HG03045 (cell line): ENCODE measurements at regions not wholly inside any gene's neighbourhood (a gene's known extent, or its start where the extent isn't known, plus 50 kb on each side); places are given as distances from the start of the nearest gene placed in this dataset.

Experiments
- ATAC-seq: cut with Tn5 transposase; IDR thresholded peaks from one replicate; pipeline ENCODE4 v1.9.1; 2021; ENCODE audit warnings: mild to moderate bottlenecking, moderate library complexity; ENCODE audit not compliant: unreplicated experiment

DNA sequence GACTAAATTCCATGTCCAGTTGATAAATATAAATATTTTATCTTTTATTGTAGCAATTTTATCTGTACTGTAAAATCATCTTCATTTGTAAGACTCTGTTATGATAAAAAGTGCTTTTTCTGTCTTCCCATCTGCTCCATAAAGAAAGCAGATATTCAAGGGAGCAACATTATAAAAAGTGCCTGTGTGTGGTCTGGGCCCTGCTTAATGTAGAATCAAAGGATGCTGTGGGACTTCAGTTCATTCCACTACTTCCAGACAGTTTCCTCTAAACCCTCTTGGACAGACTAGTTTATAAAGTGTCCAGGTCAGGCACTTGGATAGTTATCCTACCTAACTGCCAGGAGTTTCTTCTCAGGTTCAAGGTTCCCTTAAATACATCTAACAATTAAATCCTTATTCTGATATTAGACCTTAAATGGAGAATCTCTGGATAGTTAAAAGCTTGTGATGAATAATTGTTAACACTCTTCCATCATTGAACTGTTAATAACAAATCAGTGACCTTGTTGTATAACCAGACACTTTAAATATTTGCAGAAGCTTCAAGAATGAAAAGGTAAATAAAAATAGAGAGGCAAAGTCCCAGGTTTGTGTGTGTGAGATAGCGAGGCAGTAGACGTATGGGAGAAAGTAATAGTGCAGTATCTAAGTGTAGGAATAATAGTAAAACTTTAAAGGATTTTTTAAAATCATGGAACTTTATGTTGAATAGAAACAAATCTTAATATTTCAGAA lies 237.5 kb upstream of the CTSO start:
- no peak for ATAC-seq

GRCh38 chr4:156190615-156191014 lies 236.9 kb upstream of the CTSO start:
- ATAC-seq: no peak

GRCh38 chr4:156188596-156188995 lies 234.9 kb upstream of the CTSO start:
- ATAC-seq: no peak

DNA sequence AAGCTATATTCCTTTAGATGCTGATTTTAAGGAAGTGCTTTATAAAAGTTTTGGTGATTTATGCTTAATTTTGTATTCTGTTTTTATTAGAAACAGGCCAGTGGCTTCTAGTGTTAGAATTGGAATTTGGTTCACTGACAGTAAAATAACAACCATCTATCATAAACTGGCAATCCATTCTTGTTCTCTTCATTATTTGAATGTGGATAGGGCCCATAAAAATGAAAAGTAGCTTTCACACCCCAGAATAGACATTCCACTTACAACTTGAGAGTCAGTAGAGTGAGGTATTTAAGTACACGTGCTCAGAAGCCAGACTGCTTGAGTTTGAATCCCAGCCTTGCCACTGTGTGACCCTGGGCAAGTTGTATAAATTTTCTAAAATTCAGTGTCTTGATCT lies 232.4 kb upstream of the CTSO start:
- no peak for ATAC-seq

GRCh38 chr4:156185514-156186055 lies 231.9 kb upstream of the CTSO start:
- no peak for ATAC-seq

DNA sequence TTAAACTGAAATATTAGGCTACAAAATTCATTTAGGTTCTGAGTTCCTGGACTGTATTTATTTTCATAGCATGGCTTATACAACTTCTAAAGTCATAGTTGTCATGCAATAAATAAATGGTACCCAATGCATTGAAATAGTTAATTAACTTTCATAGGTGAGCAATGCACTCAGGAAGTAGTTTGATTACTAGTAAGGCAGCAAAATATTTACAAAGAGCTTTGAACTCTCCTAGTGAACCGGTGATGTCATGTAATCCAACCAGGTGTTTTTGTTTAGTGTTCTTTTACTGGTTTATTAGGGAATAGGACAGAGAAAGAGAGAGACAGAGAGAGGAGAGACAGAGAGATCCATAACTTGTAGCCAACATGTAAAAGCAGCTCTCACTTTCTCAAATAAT lies 228.6 kb upstream of the CTSO start:
- no peak for ATAC-seq

GRCh38 chr4:156177941-156178340 lies 224.3 kb upstream of the CTSO start:
- no peak for ATAC-seq

DNA sequence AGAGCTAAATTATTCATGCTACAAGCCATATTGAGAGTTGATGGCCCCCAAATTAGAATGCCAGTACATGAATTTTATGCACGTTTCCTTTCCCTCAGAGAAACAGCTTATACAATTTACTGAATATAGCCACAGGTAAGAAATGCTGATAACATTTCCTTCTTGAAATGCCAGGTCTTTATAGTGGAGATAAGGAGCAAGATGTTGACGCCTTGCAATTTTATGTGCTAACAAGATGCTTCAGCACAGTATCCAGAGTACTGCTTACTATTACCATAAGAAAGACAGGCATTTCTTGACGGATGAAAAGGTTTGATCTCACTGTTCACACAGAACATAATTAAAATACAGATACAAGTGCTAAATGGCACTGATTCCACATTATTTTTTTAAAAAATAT lies 223.2 kb upstream of the CTSO start:
- ATAC-seq: no peak

- ATAC-seq: no peak
Observed at GRCh38 chr4:156173937-156174336, 220.3 kb upstream of the CTSO start.

GRCh38 chr4:156173486-156173885 lies 219.8 kb upstream of the CTSO start:
- ATAC-seq: no peak

GRCh38 chr4:156169861-156170260 lies 216.2 kb upstream of the CTSO start:
- ATAC-seq: no peak

GRCh38 chr4:156169011-156169410 lies 215.3 kb upstream of the CTSO start:
- no peak for ATAC-seq

DNA sequence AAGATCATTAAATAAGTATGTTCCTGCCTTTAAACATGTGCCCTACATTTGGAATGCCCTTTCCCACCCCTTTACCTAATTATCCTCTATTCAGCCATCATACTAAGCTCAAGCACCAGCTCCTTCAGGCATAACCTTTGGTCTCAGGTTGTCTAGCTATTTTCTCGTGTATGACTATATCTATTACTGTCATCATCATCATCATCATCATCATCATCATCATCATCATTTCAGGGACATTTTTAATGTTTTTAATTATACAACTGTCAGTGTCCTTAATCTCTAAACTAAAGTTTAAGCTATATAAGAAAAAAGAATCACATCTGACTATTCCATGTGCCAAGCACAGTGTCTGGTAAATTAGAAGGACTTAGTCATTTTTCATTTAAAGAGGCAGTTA lies 214.6 kb upstream of the CTSO start:
- ATAC-seq: no peak

DNA sequence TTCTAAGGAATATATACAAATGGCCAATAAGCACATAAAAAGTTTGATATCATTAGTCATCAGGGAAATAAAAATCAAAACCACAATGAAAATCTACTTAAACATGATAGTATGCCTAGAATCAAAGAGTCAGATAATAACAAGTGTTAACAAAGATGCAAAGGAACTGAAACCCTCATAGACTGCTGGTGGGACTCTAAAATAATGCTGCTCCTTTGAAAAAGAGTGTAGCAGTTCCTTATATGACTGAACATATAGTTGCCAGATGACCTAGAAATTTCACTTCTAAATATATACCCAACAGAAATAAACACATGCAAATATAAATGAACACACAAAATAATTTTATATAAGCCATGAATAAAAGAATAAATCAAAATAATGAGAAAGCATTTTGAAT lies 205.1 kb upstream of the CTSO start:
- ATAC-seq: no peak

- ATAC-seq: no peak
Observed at GRCh38 chr4:156154978-156155377, 201.3 kb upstream of the CTSO start.

- no peak for ATAC-seq
Observed at GRCh38 chr4:156146571-156146970, 192.9 kb upstream of the CTSO start.

GRCh38 chr4:156144961-156145360 lies 191.3 kb upstream of the CTSO start:
- ATAC-seq: no peak

GRCh38 chr4:156138781-156139280 lies 185.2 kb upstream of the CTSO start:
- ATAC-seq: no peak

GRCh38 chr4:156137679-156138473 lies 184.2 kb upstream of the CTSO start:
- ATAC-seq: no peak

DNA sequence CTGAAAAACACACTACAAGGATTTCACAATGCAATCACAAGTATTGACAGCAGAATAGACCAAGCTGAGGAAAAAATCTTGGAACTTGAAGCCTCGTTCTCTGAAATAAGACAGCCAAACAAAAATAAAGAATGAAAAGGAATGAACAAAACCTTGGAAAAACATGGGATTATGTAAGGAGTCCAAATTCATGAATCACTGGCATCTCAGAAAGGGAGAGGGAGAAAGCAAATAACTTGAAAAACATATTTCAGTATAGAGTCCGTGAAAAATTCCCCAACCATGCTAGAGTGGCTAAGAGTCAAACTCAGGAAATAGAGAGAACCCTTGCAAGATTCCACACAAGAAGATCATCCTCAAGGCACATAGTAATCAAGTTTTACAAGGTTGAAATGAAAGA lies 178.5 kb upstream of the CTSO start:
- no peak for ATAC-seq

DNA sequence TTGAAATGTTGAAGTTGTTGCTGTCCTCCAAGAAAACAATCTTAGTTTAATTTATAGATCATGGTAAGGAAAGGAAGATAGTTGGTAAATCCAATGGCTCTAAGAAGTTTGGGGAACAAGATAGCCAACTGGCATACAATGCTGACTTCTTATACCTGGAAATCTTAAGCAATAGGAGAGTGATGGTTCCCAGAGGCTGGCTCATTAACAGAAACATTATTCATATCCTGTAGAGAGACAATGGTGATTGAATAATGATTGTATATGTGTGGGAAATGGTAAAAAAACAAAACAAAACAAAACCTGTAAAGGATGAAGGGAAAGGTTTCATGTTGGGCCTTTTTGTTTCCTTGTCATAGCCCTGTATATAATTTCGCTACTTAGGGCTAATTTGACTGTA lies 174.9 kb upstream of the CTSO start:
- ATAC-seq: no peak
